ENCODE measurements at regions not wholly inside any gene's neighbourhood (a gene's known extent, or its start where the extent isn't known, plus 50 kb on each side); places are given as distances from the start of the nearest gene placed in this dataset.

- no peak overlapping the region for H3K4me3 ChIP-seq (ENCODE audit: low read depth, low read length, poor library complexity, severe bottlenecking)
- no peak overlapping the region for H3K27ac ChIP-seq (ENCODE audit: low read depth, low read length, poor library complexity, severe bottlenecking)
- no peak for DNase-seq (ENCODE audit: low spot score)
- intact Hi-C loops (cut with micrococcal nuclease; ENCODE audit: unreplicated experiment) = no loop called here
- no peaks in the 10 kb centered on the region for H3K36me3 ChIP-seq (ENCODE audit: insufficient read depth, low read length, poor library complexity, severe bottlenecking)
- POLR2A ChIA-PET (ENCODE audit: low non-redundant PET) = no interaction called here
- H3K4me1 ChIP-seq (ENCODE audit: insufficient read depth, low read length, poor library complexity, severe bottlenecking) = no peaks in the 10 kb centered on the region
- CTCF ChIA-PET = no interaction called here
- TF ChIP-seq CTCF (conservative IDR thresholded peaks at IDR 0.05; ENCODE audit: low read depth, low read length) = no peak
- no peak for TF ChIP-seq EZH2 (IDR thresholded peaks at IDR 0.05; ENCODE audit: borderline replicate concordance, low read depth, low read length, poor library complexity, severe bottlenecking)
- H3K27me3 ChIP-seq (replicated peaks; ENCODE audit: insufficient read depth, low read depth, low read length, poor library complexity) = peaks cover 7% of the 10 kb centered on the region
- BruUV-seq (replicated peaks) = no TSS peak
- H3K9me3 ChIP-seq (ENCODE audit: low read depth, low read length, poor library complexity, severe bottlenecking) = no peaks in the 10 kb centered on the region
These were observed 66.5 kb upstream of the ANKRD1 start for GRCh38 chr10:90987383-90987782.

GRCh38 chr10:90988024-90988423 is 67.1 kb upstream of the ANKRD1 start:
- no TSS peak for BruUV-seq (replicated peaks)
- Histone ChIP-seq H3K9me3 (ENCODE audit: low read depth, low read length, poor library complexity, severe bottlenecking) (no peaks in the 10 kb centered on the region), H3K27ac (ENCODE audit: low read depth, low read length, poor library complexity, severe bottlenecking) (no peak overlapping the region), H3K27me3 (replicated peaks; ENCODE audit: insufficient read depth, low read depth, low read length, poor library complexity) (peaks cover 13% of the 10 kb centered on the region), H3K4me1 (ENCODE audit: insufficient read depth, low read length, poor library complexity, severe bottlenecking) (no peaks in the 10 kb centered on the region), H3K4me3 (ENCODE audit: low read depth, low read length, poor library complexity, severe bottlenecking) (no peak overlapping the region), H3K36me3 (ENCODE audit: insufficient read depth, low read length, poor library complexity, severe bottlenecking) (no peaks in the 10 kb centered on the region)
- TF ChIP-seq EZH2 (IDR thresholded peaks at IDR 0.05; ENCODE audit: borderline replicate concordance, low read depth, low read length, poor library complexity, severe bottlenecking) = no peak
- no peak for TF ChIP-seq CTCF (conservative IDR thresholded peaks at IDR 0.05; ENCODE audit: low read depth, low read length)
- CTCF ChIA-PET = interaction anchor here (0.7 kb wide), 1 partner anchor 76 kb away, joined by 16 read pairs; no protein-coding TSS in a partner anchor
- intact Hi-C loops (cut with micrococcal nuclease; ENCODE audit: unreplicated experiment) = no loop called here
- POLR2A ChIA-PET (ENCODE audit: low non-redundant PET) = interaction anchor here (0.6 kb wide), 1 partner anchor 34 kb away, joined by 3 read pairs; no protein-coding TSS in a partner anchor
- DNase-seq (ENCODE audit: low spot score) = no peak

- Histone ChIP-seq H3K4me3 (ENCODE audit: low read depth, low read length, poor library complexity, severe bottlenecking) (no peak overlapping the region), H3K27ac (ENCODE audit: low read depth, low read length, poor library complexity, severe bottlenecking) (no peak overlapping the region), H3K9me3 (ENCODE audit: low read depth, low read length, poor library complexity, severe bottlenecking) (no peaks in the 10 kb centered on the region), H3K27me3 (replicated peaks; ENCODE audit: insufficient read depth, low read depth, low read length, poor library complexity) (peaks cover 21% of the 10 kb centered on the region), H3K36me3 (ENCODE audit: insufficient read depth, low read length, poor library complexity, severe bottlenecking) (no peaks in the 10 kb centered on the region), H3K4me1 (ENCODE audit: insufficient read depth, low read length, poor library complexity, severe bottlenecking) (no peaks in the 10 kb centered on the region)
- TF ChIP-seq EZH2 (IDR thresholded peaks at IDR 0.05; ENCODE audit: borderline replicate concordance, low read depth, low read length, poor library complexity, severe bottlenecking) (no peak), CTCF (conservative IDR thresholded peaks at IDR 0.05; ENCODE audit: low read depth, low read length) (no peak)
- intact Hi-C loops (cut with micrococcal nuclease; ENCODE audit: unreplicated experiment) = no loop called here
- ChIA-PET CTCF (interaction anchor here (0.7 kb wide), 1 partner anchor 77 kb away, joined by 16 read pairs; no protein-coding TSS in a partner anchor), POLR2A (ENCODE audit: low non-redundant PET) (interaction anchor here (0.6 kb wide), 1 partner anchor 34 kb away, joined by 3 read pairs; no protein-coding TSS in a partner anchor)
- no TSS peak for BruUV-seq (replicated peaks)
- DNase-seq (ENCODE audit: low spot score) = no peak
These were observed 67.9 kb upstream of the ANKRD1 start for GRCh38 chr10:90988802-90989201.

Data from A673 (cell line).